H1 (cell line): ENCODE measurements at regions not wholly inside any gene's neighbourhood (a gene's known extent, or its start where the extent isn't known, plus 50 kb on each side); places are given as distances from the start of the nearest gene placed in this dataset.

Experiments
- CTCF ChIA-PET: fragments of 300-600 bp; sonication (Branson Sonifier 250); formaldehyde crosslinking; loops from one replicate; lab custom pipeline; 2021; ENCODE audit not compliant: partially characterized antibody; lab: Charles Lee
- POLR2A ChIA-PET: fragments of 300-600 bp; sonication (Branson Sonifier 250); formaldehyde crosslinking; loops from one replicate; lab custom pipeline; 2021; ENCODE audit warnings: inconsistent platforms; ENCODE audit not compliant: partially characterized antibody; lab: Charles Lee
- DNase-seq, 2 experiments: peaks; one replicate each; pipeline versions ENCODE4 v3.0.0 to v3.0.0-alpha.2; 2010 to 2022; ENCODE audit warnings: low spot score in 2 of 2, low read depth in 1 of 2, mixed read lengths in 1 of 2
- FAIRE-seq: peaks from 2 replicates; lab custom pipeline; 2011; peaks lifted over from hg19 to GRCh38; lab: Jason Lieb, UNC
- H2AFZ ChIP-seq: 2 replicates; pipeline ENCODE4 v1.8.1; 2012; ENCODE audit warnings: low read length, inconsistent platforms
- H2AK5ac ChIP-seq: 2 replicates; pipeline ENCODE4 v1.6.1; 2013; ENCODE audit warnings: low read depth, low read length
- H2BK120ac ChIP-seq: replicated peaks from 2 replicates; pipeline ENCODE3; 2013; ENCODE audit warnings: low read depth, low read length, inconsistent platforms
- H2BK12ac ChIP-seq: 2 replicates; pipeline ENCODE4 v1.6.1; 2013; ENCODE audit warnings: low read depth, low read length
- H2BK15ac ChIP-seq: 2 replicates; pipeline ENCODE4 v1.6.1; 2013; ENCODE audit warnings: low read length
- H2BK20ac ChIP-seq: 2 replicates; pipeline ENCODE4 v1.6.1; 2013; ENCODE audit warnings: low read length
- H2BK5ac ChIP-seq: 2 replicates; pipeline ENCODE4 v1.6.1; 2013; ENCODE audit warnings: low read depth, low read length
- H3K14ac ChIP-seq: 2 replicates; pipeline ENCODE4 v1.6.1; 2013; ENCODE audit warnings: inconsistent platforms; ENCODE audit not compliant: insufficient read length
- H3K18ac ChIP-seq: 2 replicates; pipeline ENCODE4 v1.6.1; 2013; ENCODE audit warnings: low read length; ENCODE audit errors: extremely low read depth
- H3K23ac ChIP-seq: 2 replicates; pipeline ENCODE4 v1.6.1; 2013; ENCODE audit warnings: inconsistent platforms; ENCODE audit not compliant: insufficient read length
- H3K23me2 ChIP-seq: 2 replicates; pipeline ENCODE4 v1.6.1; 2013; ENCODE audit warnings: low read depth, low read length
- H3K27ac ChIP-seq: 2 replicates; pipeline ENCODE4 v1.6.1; 2011; ENCODE audit warnings: low read depth, low read length, inconsistent platforms
- H3K27me3 ChIP-seq, 4 experiments: replicated peaks in 1 of 4; 1 replicate in 1 of 4; 2 replicates in 3 of 4; pipeline versions ENCODE4 v1.6.1 to v1.8.1; 2011 to 2013; ENCODE audit warnings: low read length in 3 of 4, mild to moderate bottlenecking in 3 of 4, inconsistent platforms in 2 of 4, mixed read lengths in 2 of 4, moderate library complexity in 1 of 4; ENCODE audit not compliant: control insufficient read depth in 3 of 4, insufficient read depth in 3 of 4; ENCODE audit errors: extremely low read depth in 1 of 4
- H3K36me3 ChIP-seq, 4 experiments: 2 replicates each; pipeline versions ENCODE4 v1.6.1 to v1.8.1; 2011 to 2013; ENCODE audit warnings: mild to moderate bottlenecking in 4 of 4, low read length in 3 of 4, moderate library complexity in 2 of 4, control low read depth in 1 of 4, inconsistent platforms in 1 of 4; ENCODE audit not compliant: insufficient read depth in 4 of 4, control insufficient read depth in 2 of 4
- H3K4ac ChIP-seq: replicated peaks from 2 replicates; pipeline ENCODE3; 2013; ENCODE audit warnings: low read length, low read depth, mixed read lengths, inconsistent platforms; ENCODE audit not compliant: insufficient read length
- H3K4me1 ChIP-seq, 4 experiments: replicated peaks in 1 of 4; 1 replicate in 1 of 4; 2 replicates in 3 of 4; pipeline versions ENCODE4 v1.6.1 to v1.8.1; 2011 to 2013; ENCODE audit warnings: low read length in 3 of 4, inconsistent platforms in 2 of 4, mixed read lengths in 1 of 4; ENCODE audit not compliant: insufficient read depth in 4 of 4, control insufficient read depth in 3 of 4
- H3K4me2 ChIP-seq, 2 experiments: 2 replicates each; pipeline versions ENCODE4 v1.6.1 to v1.8.1; 2011 to 2013; ENCODE audit warnings: low read depth in 2 of 2, low read length in 2 of 2, control low read depth in 1 of 2, inconsistent platforms in 1 of 2, mild to moderate bottlenecking in 1 of 2; ENCODE audit not compliant: insufficient read depth in 1 of 2
- H3K4me3 ChIP-seq, 4 experiments: fragments of 200-600, 300-600 bp in 1 of 4; sonication (generic), shearing (Covaris generic), sonication (Bioruptor Twin) in 1 of 4; 2 replicates each; pipeline versions ENCODE4 v1.5.1 to v1.8.1; 2011 to 2016; ENCODE audit warnings: low read length in 4 of 4, low read depth in 3 of 4, control low read depth in 2 of 4, inconsistent platforms in 2 of 4, mild to moderate bottlenecking in 2 of 4, mixed read lengths in 1 of 4, moderate library complexity in 1 of 4; ENCODE audit not compliant: insufficient read depth in 2 of 4; ENCODE audit errors: extremely low read depth in 1 of 4
- H3K56ac ChIP-seq: replicated peaks from 2 replicates; pipeline ENCODE3; 2013; ENCODE audit warnings: low read depth, mild to moderate bottlenecking, mixed read lengths, low read length, inconsistent platforms; ENCODE audit not compliant: insufficient read length
- H3K79me1 ChIP-seq: 2 replicates; pipeline ENCODE4 v1.6.1; 2013; ENCODE audit warnings: low read depth, low read length, control low read depth
- H3K79me2 ChIP-seq, 2 experiments: 2 replicates each; pipeline versions ENCODE4 v1.6.1 to v1.8.1; 2012 to 2013; ENCODE audit warnings: low read length in 2 of 2, mild to moderate bottlenecking in 2 of 2, inconsistent platforms in 1 of 2; ENCODE audit not compliant: insufficient read depth in 2 of 2, control insufficient read depth in 1 of 2
- H3K9ac ChIP-seq, 4 experiments: replicated peaks in 1 of 4; 1 replicate in 1 of 4; 2 replicates in 3 of 4; pipeline versions ENCODE4 v1.6.1 to v1.8.1; 2011 to 2013; ENCODE audit warnings: low read depth in 3 of 4, low read length in 3 of 4, control low read depth in 2 of 4, mild to moderate bottlenecking in 2 of 4, moderate library complexity in 2 of 4, inconsistent platforms in 1 of 4; ENCODE audit errors: extremely low read depth in 1 of 4
- H3K9me3 ChIP-seq, 2 experiments: 2 replicates each; pipeline versions ENCODE4 v1.6.1 to v1.8.1; 2012 to 2013; ENCODE audit warnings: mild to moderate bottlenecking in 2 of 2, moderate library complexity in 2 of 2, control low read depth in 1 of 2, inconsistent platforms in 1 of 2, low read depth in 1 of 2, low read length in 1 of 2, mixed read lengths in 1 of 2; ENCODE audit not compliant: insufficient read depth in 2 of 2
- H4K20me1 ChIP-seq, 2 experiments: replicated peaks in 1 of 2; 2 replicates each; pipeline versions ENCODE3 to v1.8.1; 2011 to 2013; ENCODE audit warnings: inconsistent platforms in 2 of 2, low read length in 2 of 2, mild to moderate bottlenecking in 1 of 2; ENCODE audit not compliant: insufficient read depth in 2 of 2, control insufficient read depth in 1 of 2
- H4K5ac ChIP-seq: 2 replicates; pipeline ENCODE4 v1.6.1; 2013; ENCODE audit warnings: low read length, low read depth, mixed read lengths, inconsistent platforms; ENCODE audit not compliant: insufficient read length
- H4K8ac ChIP-seq: 2 replicates; pipeline ENCODE4 v1.8.0; 2013; ENCODE audit warnings: mild to moderate bottlenecking, moderate library complexity, low read length, inconsistent platforms; ENCODE audit not compliant: insufficient read depth; ENCODE audit errors: extremely low read depth
- H4K91ac ChIP-seq: replicated peaks from 2 replicates; pipeline ENCODE3; 2013; ENCODE audit warnings: low read length, mixed read lengths, inconsistent platforms; ENCODE audit not compliant: insufficient read length
- BACH1 ChIP-seq: IDR thresholded peaks from 2 replicates; pipeline ENCODE4 v1.6.1; 2012; ENCODE audit warnings: low read length, improper control_type of control experiment
- BRCA1 ChIP-seq: IDR thresholded peaks from 2 replicates; pipeline ENCODE4 v1.6.1; 2012; ENCODE audit warnings: low read depth, low read length, improper control_type of control experiment
- CBX5 ChIP-seq: fragments of 300-800, 300-1000 bp; sonication (generic); IDR thresholded peaks from 2 replicates; pipeline ENCODE4 v1.7.1; 2016; ENCODE audit warnings: antibody characterized with exemption, low read length, low read depth
- CEBPB ChIP-seq: IDR thresholded peaks from 2 replicates; pipeline ENCODE4 v1.6.1; 2012; ENCODE audit warnings: low read depth, low read length
- CHD2 ChIP-seq: IDR thresholded peaks from 2 replicates; pipeline ENCODE4 v1.6.1; 2012; ENCODE audit warnings: low read length, improper control_type of control experiment
- CREB1 ChIP-seq: IDR thresholded peaks from 2 replicates; pipeline ENCODE4 v1.6.1; 2012; ENCODE audit warnings: inconsistent platforms
- EP300 ChIP-seq, 2 experiments: IDR thresholded peaks; 1 replicate in 1 of 2; 2 replicates in 1 of 2; pipeline ENCODE4 v1.6.1; 2011 to 2012; ENCODE audit warnings: low read depth in 2 of 2, low read length in 2 of 2, mild to moderate bottlenecking in 2 of 2, borderline replicate concordance in 1 of 2, inconsistent platforms in 1 of 2, moderate library complexity in 1 of 2
- FOSL1 ChIP-seq: IDR thresholded peaks from 2 replicates; pipeline ENCODE4 v1.6.1; 2011; ENCODE audit warnings: mild to moderate bottlenecking, low read depth, low read length, moderate library complexity; ENCODE audit not compliant: insufficient read depth
- GABPA ChIP-seq: IDR thresholded peaks from 2 replicates; pipeline ENCODE4 v1.6.1; 2011; ENCODE audit warnings: mild to moderate bottlenecking, low read length, moderate library complexity, borderline replicate concordance; ENCODE audit not compliant: insufficient read depth
- RAD21 ChIP-seq, 2 experiments: IDR thresholded peaks in 1 of 2; conservative IDR thresholded peaks in 1 of 2; 2 replicates each; pipeline ENCODE4 v1.6.1; 2011; ENCODE audit warnings: low read depth in 2 of 2, low read length in 2 of 2, improper control_type of control experiment in 1 of 2, inconsistent platforms in 1 of 2, mild to moderate bottlenecking in 1 of 2, moderate library complexity in 1 of 2
- RBBP5 ChIP-seq: IDR thresholded peaks from 2 replicates; pipeline ENCODE4 v1.7.1; 2012; ENCODE audit warnings: low read depth, mild to moderate bottlenecking, inconsistent platforms, low read length, moderate library complexity, borderline replicate concordance
- SAP30 ChIP-seq: fragments of 300-600 bp; sonication (generic); IDR thresholded peaks from 2 replicates; pipeline ENCODE4 v1.7.1; 2012; ENCODE audit warnings: low read length, moderate library complexity, mild to moderate bottlenecking, inconsistent platforms; ENCODE audit not compliant: insufficient read depth, insufficient replicate concordance
- SP1 ChIP-seq: IDR thresholded peaks from 2 replicates; pipeline ENCODE4 v1.6.1; 2011; ENCODE audit warnings: low read depth, low read length
- SP4 ChIP-seq: IDR thresholded peaks from 2 replicates; pipeline ENCODE4 v1.6.1; 2012; ENCODE audit warnings: low read length, inconsistent platforms
- TAF1 ChIP-seq: IDR thresholded peaks from 2 replicates; pipeline ENCODE4 v1.6.1; 2011; ENCODE audit warnings: mild to moderate bottlenecking, low read depth, low read length
- ZNF274 ChIP-seq: IDR thresholded peaks from 2 replicates; pipeline ENCODE4 v1.7.0; 2012; ENCODE audit warnings: low read length, borderline replicate concordance; ENCODE audit errors: extremely low read depth
- WGBS, 2 experiments: shearing (Covaris generic) in 1 of 2; methylation state at CpG; one replicate each; pipeline versions ENCODE4 v1.1.6 to v1.1.7; 2013 to 2015; ENCODE audit warnings: low lambda C conversion rate in 2 of 2, mixed read lengths in 2 of 2, inconsistent platforms in 1 of 2, low coverage in 1 of 2, missing lambda C conversion rate in 1 of 2; ENCODE audit not compliant: insufficient replicate concordance in 2 of 2, insufficient coverage in 1 of 2, insufficient read length in 1 of 2; ENCODE audit errors: extremely low coverage in 1 of 2, missing lambda C conversion rate in 1 of 2; 5-methylcytosine and 5-hydroxymethylcytosine counted together

GRCh38 chr11:97786961-97787360, 1233.8 kb upstream of the CNTN5 start:
- H4K5ac ChIP-seq, result no peak overlapping the region
- CTCF ChIA-PET, result no interaction called here
- H3K36me3 ChIP-seq, result no peaks in the 10 kb centered on the region
- no peak overlapping the region for H4K8ac ChIP-seq
- no peak overlapping the region; the same call in 1 of the 2 replicates for H2AFZ ChIP-seq
- no peak overlapping the region for H3K23ac ChIP-seq
- no peaks in the 10 kb centered on the region for H3K27me3 ChIP-seq
- H3K4me1 ChIP-seq, result no peaks in the 10 kb centered on the region
- H3K23me2 ChIP-seq, result no peaks in the 10 kb centered on the region
- H2BK12ac ChIP-seq, result no peak overlapping the region
- no peak overlapping the region for H3K14ac ChIP-seq
- H2BK15ac ChIP-seq, result no peak overlapping the region
- WGBS, 2 experiments, result 93% methylated on average over 3 of the region's 3 CpGs; no CpG with 5 or more reads in 1 of the 2 experiments
- H3K79me2 ChIP-seq, result no peaks in the 10 kb centered on the region
- H3K4me2 ChIP-seq, result no peak overlapping the region
- no peaks in the 10 kb centered on the region for H3K79me1 ChIP-seq
- H3K9ac ChIP-seq, result no peak overlapping the region
- no peak overlapping the region for H2BK120ac ChIP-seq
- H3K27ac ChIP-seq, result no peak overlapping the region
- POLR2A ChIA-PET, result no interaction called here
- H3K4me3 ChIP-seq, result no peak overlapping the region
- FAIRE-seq, result no peak
- H3K9me3 ChIP-seq, result peaks cover 7 to 9% of the 10 kb centered on the region in 2 experiments; a peak in 3 of 4 replicates
- no peak for DNase-seq
- no peak overlapping the region for H4K91ac ChIP-seq
- H2BK5ac ChIP-seq, result no peak overlapping the region
- H3K4ac ChIP-seq, result no peak overlapping the region
- no peak overlapping the region for H2BK20ac ChIP-seq
- H2AK5ac ChIP-seq, result no peak overlapping the region
- no peak overlapping the region for H3K56ac ChIP-seq
- H4K20me1 ChIP-seq, result no peaks in the 10 kb centered on the region
- no peak overlapping the region for H3K18ac ChIP-seq
- TF ChIP-seq SP1, result no peak
- TF ChIP-seq BACH1, result no peak
- no peak for TF ChIP-seq SAP30
- no peak for TF ChIP-seq CREB1
- TF ChIP-seq TAF1, result no peak
- no peak for TF ChIP-seq RAD21 (IDR thresholded peaks at IDR 0.05 in 1 of 2, conservative IDR thresholded peaks at IDR 0.05 in 1 of 2; ENCODE audit: low read depth in 2 of 2, low read length in 2 of 2)
- no peak for TF ChIP-seq CBX5
- TF ChIP-seq BRCA1, result no peak
- TF ChIP-seq GABPA, result no peak
- TF ChIP-seq FOSL1, result no peak
- TF ChIP-seq CEBPB, result no peak
- no peak for TF ChIP-seq SP4
- TF ChIP-seq ZNF274, result no peak
- no peak for TF ChIP-seq CHD2
- TF ChIP-seq RBBP5, result no peak
- no peak for TF ChIP-seq EP300 (IDR thresholded peaks at IDR 0.05; ENCODE audit: borderline replicate concordance in 1 of 2, low read depth in 2 of 2, low read length in 2 of 2)
